GM10266 (cell line): ENCODE measurements at regions not wholly inside any gene's neighbourhood (a gene's known extent, or its start where the extent isn't known, plus 50 kb on each side); places are given as distances from the start of the nearest gene placed in this dataset.

Experiments used
- DNase-seq: peaks from one replicate; pipeline ENCODE4 v3.0.0; 2012; ENCODE audit errors: extremely low spot score
- TF ChIP-seq, protein P1 (sequence below): IDR thresholded peaks from 2 replicates; pipeline ENCODE4 v1.5.1; 2012; ENCODE audit warnings: mild to moderate bottlenecking, low read depth; ENCODE audit not compliant: control insufficient read depth, insufficient read depth; ENCODE audit errors: missing control alignments

DNA sequence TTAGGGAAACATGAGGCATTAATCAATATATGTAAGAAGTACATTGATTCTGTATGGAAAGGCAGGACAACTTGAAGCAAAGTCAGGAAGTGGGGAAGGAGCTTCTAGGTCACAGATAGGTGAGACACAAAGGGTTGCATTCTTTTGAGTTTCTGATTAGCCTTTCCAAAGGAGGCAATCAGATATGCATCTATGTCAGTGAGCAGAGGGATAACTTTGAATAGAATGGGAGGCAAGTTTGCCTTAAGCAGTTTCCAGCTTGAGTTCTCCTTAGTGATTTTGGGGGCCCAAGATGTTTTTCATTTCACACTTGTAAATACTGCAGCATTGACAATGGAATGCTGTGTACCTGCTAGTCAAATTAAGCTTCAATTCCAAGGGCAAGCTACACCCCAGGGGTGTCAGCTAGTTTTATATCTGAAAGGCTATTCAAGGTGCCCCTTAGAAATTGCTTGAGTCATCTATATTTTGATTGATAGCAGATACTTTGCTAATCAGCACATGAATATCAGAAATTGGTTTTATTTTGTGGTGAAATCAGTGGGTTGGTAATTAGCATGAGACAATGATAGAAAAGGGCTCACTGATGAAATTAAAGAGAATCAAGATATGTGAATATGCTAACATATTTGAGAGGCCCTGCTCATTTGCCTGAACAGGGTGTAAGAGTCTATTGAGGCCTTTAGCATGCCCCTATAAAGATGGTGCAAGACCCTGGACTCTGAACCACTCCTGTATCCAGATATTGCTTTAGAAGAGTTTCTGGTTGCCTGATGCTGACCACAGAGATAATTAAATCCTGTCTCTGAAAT is 131.5 kb downstream of the TMEM17 start:
- TF ChIP-seq, protein P1, sequence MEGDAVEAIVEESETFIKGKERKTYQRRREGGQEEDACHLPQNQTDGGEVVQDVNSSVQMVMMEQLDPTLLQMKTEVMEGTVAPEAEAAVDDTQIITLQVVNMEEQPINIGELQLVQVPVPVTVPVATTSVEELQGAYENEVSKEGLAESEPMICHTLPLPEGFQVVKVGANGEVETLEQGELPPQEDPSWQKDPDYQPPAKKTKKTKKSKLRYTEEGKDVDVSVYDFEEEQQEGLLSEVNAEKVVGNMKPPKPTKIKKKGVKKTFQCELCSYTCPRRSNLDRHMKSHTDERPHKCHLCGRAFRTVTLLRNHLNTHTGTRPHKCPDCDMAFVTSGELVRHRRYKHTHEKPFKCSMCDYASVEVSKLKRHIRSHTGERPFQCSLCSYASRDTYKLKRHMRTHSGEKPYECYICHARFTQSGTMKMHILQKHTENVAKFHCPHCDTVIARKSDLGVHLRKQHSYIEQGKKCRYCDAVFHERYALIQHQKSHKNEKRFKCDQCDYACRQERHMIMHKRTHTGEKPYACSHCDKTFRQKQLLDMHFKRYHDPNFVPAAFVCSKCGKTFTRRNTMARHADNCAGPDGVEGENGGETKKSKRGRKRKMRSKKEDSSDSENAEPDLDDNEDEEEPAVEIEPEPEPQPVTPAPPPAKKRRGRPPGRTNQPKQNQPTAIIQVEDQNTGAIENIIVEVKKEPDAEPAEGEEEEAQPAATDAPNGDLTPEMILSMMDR, result no peak
- DNase-seq, result no peak

- no peak for DNase-seq
- TF ChIP-seq, protein P1, result no peak
Observed at GRCh38 chr2:62372824-62373223, 133.2 kb downstream of the TMEM17 start.

- TF ChIP-seq, protein P1, result no peak
- no peak for DNase-seq
Observed at GRCh38 chr2:62370321-62371250, 135.4 kb downstream of the TMEM17 start.

DNA sequence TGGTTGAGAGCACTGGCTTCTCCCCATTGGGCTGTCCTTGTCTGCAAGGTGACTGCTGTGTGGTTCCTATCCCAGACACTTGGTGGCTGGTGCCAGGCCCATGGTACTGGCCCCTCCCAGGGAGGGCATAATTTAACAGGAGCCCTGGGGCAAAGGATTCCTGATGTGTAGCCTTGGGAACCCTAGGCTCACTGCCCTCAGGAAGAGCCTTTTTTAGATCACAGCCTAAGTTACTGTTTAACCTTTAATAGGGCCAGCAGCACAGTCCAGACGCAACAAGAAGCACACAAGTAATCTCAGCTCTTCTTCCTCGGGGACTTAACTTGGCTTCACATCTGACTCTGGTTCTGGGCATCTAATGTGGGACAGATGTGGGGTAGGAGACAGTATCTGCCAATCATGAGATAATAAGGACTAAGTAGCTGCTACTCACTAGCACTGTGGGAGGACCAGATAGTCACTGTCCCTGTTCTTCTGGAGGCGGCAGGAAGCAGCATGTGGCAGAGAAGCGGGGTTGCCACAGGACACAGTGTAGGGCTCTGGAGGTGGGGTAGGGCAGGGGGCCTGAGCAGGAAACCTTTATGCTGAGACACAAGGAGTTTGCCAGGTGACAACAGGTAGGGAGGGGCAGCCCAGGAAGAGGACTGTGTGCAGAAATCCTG is 136.3 kb downstream of the TMEM17 start:
- TF ChIP-seq, protein P1, result no peak
- DNase-seq, result no peak

- DNase-seq, result no peak
- TF ChIP-seq, protein P1, result no peak
Observed at GRCh38 chr2:62364791-62365528, 141.0 kb downstream of the TMEM17 start.

DNA sequence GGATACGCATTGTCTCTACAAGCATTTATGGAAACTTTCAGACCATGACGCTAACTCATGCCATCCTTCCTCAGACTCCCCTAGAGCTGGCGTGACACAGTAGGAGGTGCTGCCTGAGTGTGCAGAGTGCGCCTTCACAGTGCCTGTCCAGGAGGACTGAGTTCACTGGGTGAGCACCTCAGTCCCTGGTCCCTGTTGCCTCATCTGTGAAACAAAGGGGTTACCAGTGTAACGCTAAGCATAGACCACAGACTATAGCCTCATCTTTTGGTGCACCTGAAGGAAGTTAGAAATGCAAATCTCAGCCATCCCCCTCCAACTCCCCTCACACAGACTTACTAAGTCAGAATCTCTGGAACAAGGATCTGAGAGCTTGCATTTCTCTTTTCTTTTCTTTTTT is 142.8 kb downstream of the TMEM17 start:
- peak; percentile 49 for DNase-seq
- TF ChIP-seq, protein P1, result no peak
